ENCODE measurements at regions not wholly inside any gene's neighbourhood (a gene's known extent, or its start where the extent isn't known, plus 50 kb on each side); places are given as distances from the start of the nearest gene placed in this dataset.
"Not testable (repeated sequence)": the region's sequence is repeated elsewhere in the genome, so short reads cannot be mapped to it uniquely, and the experiment has no call there.

- Histone ChIP-seq H3K9ac (ENCODE audit: control insufficient read depth, insufficient read depth, low read length) (no peak overlapping the region), H3K4me2 (ENCODE audit: control insufficient read depth, insufficient read depth) (no peak overlapping the region), H3K4me3 (no peak overlapping the region), H2AFZ (ENCODE audit: control insufficient read depth, low read depth, low read length) (no peak overlapping the region), H3K4me1 (ENCODE audit: control insufficient read depth, insufficient read depth, low read length) (no peaks in the 10 kb centered on the region), H3K9me3 (replicated peaks; ENCODE audit: control insufficient read depth, insufficient read depth, low read length) (no peaks in the 10 kb centered on the region; the same call in 2 of the 3 replicates), H4K20me1 (ENCODE audit: control insufficient read depth, insufficient read depth) (no peaks in the 10 kb centered on the region), H3K27me3 (replicated peaks in 1 of 2; ENCODE audit: control insufficient read depth in 2 of 2, insufficient read depth in 2 of 2, low read length in 1 of 2) (no peaks in the 10 kb centered on the region), H3K36me3 (ENCODE audit: control insufficient read depth in 2 of 2, insufficient read depth in 2 of 2, low read length in 1 of 2) (no peaks in the 10 kb centered on the region), H3K79me2 (ENCODE audit: control insufficient read depth, insufficient read depth, low read length) (no peaks in the 10 kb centered on the region), H3K27ac (ENCODE audit: control insufficient read depth, insufficient read depth) (no peak overlapping the region)
- BruUV-seq (replicated peaks), result no TSS peak
- DNase-seq (ENCODE audit: low read depth, low spot score) (no peak), FAIRE-seq (no peak), ATAC-seq (no peak)
- in situ Hi-C loops (cut with MboI), result no loop called here
- ChIA-PET RAD21 (ENCODE audit: unreplicated experiment) (no interaction called here), POLR2A (no interaction called here), CTCF (no interaction called here), SMC1A (ENCODE audit: uncharacterized antibody, unreplicated experiment) (no interaction called here)
- intact Hi-C loops (cut with micrococcal nuclease; ENCODE audit: unreplicated experiment), result no loop called here
- WGBS (ENCODE audit: insufficient coverage, insufficient replicate concordance, low lambda C conversion rate, missing lambda C conversion rate), result 7% methylated on average over 2 of the region's 2 CpGs
- no peak for TF ChIP-seq CHD2 (IDR thresholded peaks at IDR 0.05; ENCODE audit: borderline replicate concordance, low read depth, low read length)
- TF ChIP-seq WRNIP1 (IDR thresholded peaks at IDR 0.05; ENCODE audit: borderline replicate concordance, low read depth, low read length), result no peak
- TF ChIP-seq ZNF207 (IDR thresholded peaks at IDR 0.05; ENCODE audit: borderline replicate concordance), result no peak
- TF ChIP-seq USF1 (IDR thresholded peaks at IDR 0.05; ENCODE audit: borderline replicate concordance, extremely low read length, insufficient read depth, low read depth, low read length), result no peak
- no peak for TF ChIP-seq CBX5 (IDR thresholded peaks at IDR 0.05; ENCODE audit: low read depth)
- no peak for TF ChIP-seq IRF4 (IDR thresholded peaks at IDR 0.05; ENCODE audit: low read depth, low read length)
- no peak for TF ChIP-seq IKZF2 (IDR thresholded peaks at IDR 0.05)
- TF ChIP-seq YBX1 (IDR thresholded peaks at IDR 0.05), result no peak
- no peak for TF ChIP-seq CBFB (IDR thresholded peaks at IDR 0.05; ENCODE audit: low read depth)
- no peak for TF ChIP-seq SIN3A (IDR thresholded peaks at IDR 0.05; ENCODE audit: low read depth, low read length)
- no peak for TF ChIP-seq KAT2A (conservative IDR thresholded peaks at IDR 0.05; ENCODE audit: control insufficient read depth, low read depth, low read length)
- TF ChIP-seq RAD21 (IDR thresholded peaks at IDR 0.05; ENCODE audit: insufficient read depth, low read depth, low read length), result no peak
- no peak for TF ChIP-seq ZSCAN29 (IDR thresholded peaks at IDR 0.05)
- no peak for TF ChIP-seq MYB (IDR thresholded peaks at IDR 0.05; ENCODE audit: borderline replicate concordance, low read depth, low read length)
- no peak for TF ChIP-seq SMARCA5 (IDR thresholded peaks at IDR 0.05)
Measured at GRCh38 chr7:138363721-138364120, 96.3 kb upstream of the TRIM24 start.

- H3K27me3 ChIP-seq (replicated peaks in 1 of 2; ENCODE audit: control insufficient read depth in 2 of 2, insufficient read depth in 2 of 2, low read length in 1 of 2); BruUV-seq (replicated peaks); H3K4me3 ChIP-seq; in situ Hi-C loops (cut with MboI); CTCF ChIA-PET; SMC1A ChIA-PET (ENCODE audit: uncharacterized antibody, unreplicated experiment); H3K9me3 ChIP-seq (replicated peaks; ENCODE audit: control insufficient read depth, insufficient read depth, low read length); H3K27ac ChIP-seq (ENCODE audit: control insufficient read depth, insufficient read depth); H3K79me2 ChIP-seq (ENCODE audit: control insufficient read depth, insufficient read depth, low read length); FAIRE-seq; intact Hi-C loops (cut with micrococcal nuclease; ENCODE audit: unreplicated experiment); H3K9ac ChIP-seq (ENCODE audit: control insufficient read depth, insufficient read depth, low read length); DNase-seq (ENCODE audit: low read depth, low spot score); POLR2A ChIA-PET; H3K4me1 ChIP-seq (ENCODE audit: control insufficient read depth, insufficient read depth, low read length); H4K20me1 ChIP-seq (ENCODE audit: control insufficient read depth, insufficient read depth); H3K36me3 ChIP-seq (ENCODE audit: control insufficient read depth in 2 of 2, insufficient read depth in 2 of 2, low read length in 1 of 2); ATAC-seq; RAD21 ChIA-PET (ENCODE audit: unreplicated experiment); H3K4me2 ChIP-seq (ENCODE audit: control insufficient read depth, insufficient read depth); H2AFZ ChIP-seq (ENCODE audit: control insufficient read depth, low read depth, low read length): not testable (repeated sequence)
- 20% methylated on average over 2 of the region's 2 CpGs for WGBS (ENCODE audit: insufficient coverage, insufficient replicate concordance, low lambda C conversion rate, missing lambda C conversion rate)
Measured at GRCh38 chr7:138366137-138366536, 93.9 kb upstream of the TRIM24 start.
